HepG2 (cell line): ENCODE measurements at regions not wholly inside any gene's neighbourhood (a gene's known extent, or its start where the extent isn't known, plus 50 kb on each side); places are given as distances from the start of the nearest gene placed in this dataset.

Experiments used
- ATAC-seq: fragments of 200-7000 bp; cut with Tn5 transposase; 3 replicates; pipeline ENCODE4 v1.9.1; 2020; ENCODE audit warnings: mild to moderate bottlenecking, moderate library complexity
- BruUV-seq: library from RNA; stranded (reverse); fragments of 400-500 nt; replicated peaks from 2 replicates; lab custom pipeline; 2021; lab: Mats Ljungman, UMichigan
- CTCF ChIA-PET: fragments of 300-600 bp; formaldehyde crosslinking; extraction: SDS; loops from one replicate; lab custom pipeline; 2021; ENCODE audit warnings: low total read pairs, inconsistent platforms, low intra/inter-chr PET ratio; lab: Yijun Ruan, JAX
- POLR2A ChIA-PET: fragments of 350-600 bp; sonication (Branson Sonifier 250); formaldehyde crosslinking; loops from one replicate; lab custom pipeline; 2020; ENCODE audit warnings: antibody characterized with exemption, inconsistent platforms; lab: Yijun Ruan, JAX
- DNase-seq: peaks from one replicate; pipeline ENCODE4 v3.0.0-alpha.2; 2015; ENCODE audit warnings: low spot score
- FAIRE-seq: peaks from 3 replicates; lab custom pipeline; 2011; peaks lifted over from hg19 to GRCh38; lab: Jason Lieb, UNC
- H2AFZ ChIP-seq: one replicate; pipeline ENCODE4 v1.6.1; 2011; ENCODE audit warnings: low read length, inconsistent platforms
- H3K27ac ChIP-seq: fragments of 300-600 bp; 3 replicates; pipeline ENCODE4 v1.8.0; 2011; ENCODE audit warnings: mixed run types, mild to moderate bottlenecking, mixed read lengths, low read length, inconsistent platforms; ENCODE audit not compliant: insufficient read depth; ENCODE audit errors: extremely low read length
- H3K27me3 ChIP-seq, 2 experiments: fragments of 200-600 bp in 1 of 2; 2 replicates in 1 of 2; 3 replicates in 1 of 2; pipeline versions ENCODE4 v1.6.0 to v1.8.0; 2011; ENCODE audit warnings: low read length in 2 of 2, mild to moderate bottlenecking in 2 of 2, moderate library complexity in 2 of 2, inconsistent platforms in 1 of 2; ENCODE audit not compliant: insufficient read depth in 2 of 2, control insufficient read depth in 1 of 2
- H3K36me3 ChIP-seq, 2 experiments: fragments of 200-600 bp in 1 of 2; replicated peaks in 1 of 2; 2 replicates in 1 of 2; 3 replicates in 1 of 2; pipeline versions ENCODE4 v1.5.1 to v1.8.0; 2011; ENCODE audit warnings: low read length in 2 of 2, inconsistent platforms in 1 of 2; ENCODE audit not compliant: insufficient read depth in 2 of 2, control insufficient read depth in 1 of 2
- H3K4me1 ChIP-seq: 2 replicates; pipeline ENCODE4 v1.5.1; 2012; ENCODE audit warnings: low read length, inconsistent platforms; ENCODE audit not compliant: insufficient read depth
- H3K4me2 ChIP-seq: 2 replicates; pipeline ENCODE4 v1.6.0; 2011; ENCODE audit warnings: low read depth, low read length, inconsistent platforms
- H3K4me3 ChIP-seq, 3 experiments: fragments of 200-600 bp in 1 of 3; sonication (generic), shearing (Covaris generic) in 1 of 3; replicated peaks in 1 of 3; 2 replicates each; pipeline ENCODE4 v1.5.1; 2011 to 2016; ENCODE audit warnings: low read length in 3 of 3, inconsistent platforms in 2 of 3, low read depth in 2 of 3, mild to moderate bottlenecking in 2 of 3, control low read depth in 1 of 3, mixed read lengths in 1 of 3; ENCODE audit not compliant: insufficient read depth in 1 of 3
- H3K79me2 ChIP-seq: one replicate; pipeline ENCODE4 v1.6.1; 2011; ENCODE audit warnings: low read length, inconsistent platforms; ENCODE audit not compliant: insufficient read depth
- H3K9ac ChIP-seq: 2 replicates; pipeline ENCODE4 v1.6.0; 2011; ENCODE audit warnings: mild to moderate bottlenecking, low read depth, low read length, inconsistent platforms; ENCODE audit not compliant: insufficient read depth
- H3K9me3 ChIP-seq: 2 replicates; pipeline ENCODE4 v1.5.1; 2012; ENCODE audit warnings: mild to moderate bottlenecking, low read length
- H4K20me1 ChIP-seq: 2 replicates; pipeline ENCODE4 v1.6.0; 2011; ENCODE audit warnings: inconsistent platforms, mild to moderate bottlenecking, low read length, moderate library complexity; ENCODE audit not compliant: insufficient read depth
- CEBPG ChIP-seq: IDR thresholded peaks from 2 replicates; pipeline ENCODE4 v1.6.1; 2016
- HMG20B ChIP-seq: conservative IDR thresholded peaks from 2 replicates; pipeline ENCODE4 v1.6.1; 2016; ENCODE audit warnings: missing genetic modification reagents, missing compliant biosample characterization
- JUNB ChIP-seq: sonication (generic); formaldehyde crosslinking; IDR thresholded peaks from 2 replicates; pipeline ENCODE4 v1.8.0; 2022; ENCODE audit warnings: missing genetic modification reagents, mild to moderate bottlenecking, borderline replicate concordance
- NFRKB ChIP-seq: fragments of 450-650 bp; IDR thresholded peaks from 2 replicates; pipeline ENCODE4 v1.6.1; 2017
- NONO ChIP-seq, 2 experiments: fragments of 450-650 bp in 1 of 2; sonication (generic) in 1 of 2; formaldehyde crosslinking in 1 of 2; IDR thresholded peaks in 1 of 2; conservative IDR thresholded peaks in 1 of 2; 2 replicates each; pipeline versions ENCODE4 v1.6.1 to v1.8.0; 2017 to 2022; ENCODE audit warnings: mild to moderate bottlenecking in 1 of 2, missing genetic modification reagents in 1 of 2, moderate library complexity in 1 of 2
- RFXAP ChIP-seq: sonication (generic); formaldehyde crosslinking; IDR thresholded peaks from 2 replicates; pipeline ENCODE4 v1.4.0; 2020; ENCODE audit warnings: missing genetic modification reagents, borderline replicate concordance
- XRCC5 ChIP-seq: fragments of 200-400 bp; formaldehyde crosslinking; optimal IDR thresholded peaks from 2 replicates; pipeline ENCODE3; 2017; ENCODE audit warnings: mild to moderate bottlenecking, low read length
- ZFP82 ChIP-seq: sonication (generic); formaldehyde crosslinking; IDR thresholded peaks from 2 replicates; pipeline ENCODE4 v1.5.1; 2020; ENCODE audit warnings: mild to moderate bottlenecking, missing genetic modification reagents, borderline replicate concordance
- ZNF337 ChIP-seq: sonication (generic); formaldehyde crosslinking; IDR thresholded peaks from 2 replicates; pipeline ENCODE4 v1.5.1; 2020; ENCODE audit warnings: missing genetic modification reagents, low read depth, mild to moderate bottlenecking, borderline replicate concordance
- ZNF713 ChIP-seq: sonication (generic); formaldehyde crosslinking; IDR thresholded peaks from 2 replicates; pipeline ENCODE4 v1.4.0; 2020; ENCODE audit warnings: mild to moderate bottlenecking, missing genetic modification reagents
- WGBS: methylation state at CpG from one replicate; pipeline ENCODE4 v1.1.6; 2017; ENCODE audit warnings: low lambda C conversion rate; 5-methylcytosine and 5-hydroxymethylcytosine counted together
- in situ Hi-C: cut with HindIII; loops from 2 replicates; pipeline ENCODE4 v1.10.0; 2017; ENCODE audit warnings: low pct_unique_long_range_greater_than_20kb; ENCODE audit not compliant: extremely low pct_ligation_motif_present
- intact Hi-C: fragments of 100-400 bp; cut with micrococcal nuclease; formaldehyde crosslinking; loops from one replicate; pipeline ENCODE4 v1.10.0; 2022; ENCODE audit not compliant: unreplicated experiment
- TF ChIP-seq, protein P1 (sequence below): sonication (generic); formaldehyde crosslinking; conservative IDR thresholded peaks from 2 replicates; pipeline ENCODE4 v1.5.0; 2020; ENCODE audit warnings: missing genetic modification reagents
- TF ChIP-seq, protein P2 (sequence below): sonication (generic); formaldehyde crosslinking; IDR thresholded peaks from 2 replicates; pipeline ENCODE4 v1.4.0; 2020; ENCODE audit warnings: mild to moderate bottlenecking, missing genetic modification reagents
- TF ChIP-seq, protein P3 (sequence below): sonication (generic); formaldehyde crosslinking; IDR thresholded peaks from 2 replicates; pipeline ENCODE4 v1.8.1; 2022; ENCODE audit warnings: low read depth, mild to moderate bottlenecking, missing genetic modification reagents

DNA sequence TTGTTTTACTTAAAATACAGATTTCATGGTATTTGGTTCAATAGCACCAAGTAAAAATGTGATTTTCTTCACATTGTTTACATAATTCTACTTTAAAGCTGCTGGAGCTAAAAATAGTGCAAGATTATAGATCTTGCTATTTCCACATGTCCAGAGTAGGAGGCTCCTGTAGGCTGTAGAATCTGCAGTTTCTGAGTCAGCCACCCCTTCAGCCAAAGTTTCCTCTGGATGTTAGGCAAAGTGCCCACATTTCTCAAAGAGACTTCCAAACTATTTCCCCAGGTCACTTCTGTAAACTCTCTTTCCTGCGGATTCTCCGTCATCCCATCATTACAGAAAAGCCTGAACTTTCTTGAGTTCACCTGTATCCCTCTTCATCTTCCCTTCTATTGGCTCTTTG is 342.5 kb upstream of the FSTL5 start:
- no peak for DNase-seq
- no peak for FAIRE-seq
- Histone ChIP-seq H3K27ac (no peak overlapping the region), H3K79me2 (no peaks in the 10 kb centered on the region), H3K36me3 (no peaks in the 10 kb centered on the region), H3K27me3 (no peaks in the 10 kb centered on the region), H3K9me3 (no peaks in the 10 kb centered on the region), H3K4me2 (no peak overlapping the region), H4K20me1 (no peaks in the 10 kb centered on the region; the same call in 1 of the 2 replicates), H3K9ac (no peak overlapping the region), H3K4me3 (no peak overlapping the region), H3K4me1 (no peaks in the 10 kb centered on the region), H2AFZ (no peak overlapping the region)
- ChIA-PET POLR2A (no interaction called here), CTCF (no interaction called here)
- no TSS peak for BruUV-seq
- intact Hi-C loops, result no loop called here
- in situ Hi-C loops, result no loop called here
- 50% methylated on average over 2 of the region's 2 CpGs for WGBS
- no peak for ATAC-seq
- TF ChIP-seq CEBPG (CRISPR knock-in tag) (no peak), RFXAP (CRISPR knock-in tag) (no peak), HMG20B (CRISPR knock-in tag) (no peak), ZNF337 (no peak), NONO (IDR thresholded peaks at IDR 0.05) (no peak), NONO (CRISPR knock-in tag; conservative IDR thresholded peaks at IDR 0.05) (no peak), ZFP82 (CRISPR knock-in tag) (no peak), XRCC5 (no peak)
- TF ChIP-seq, protein P1, sequence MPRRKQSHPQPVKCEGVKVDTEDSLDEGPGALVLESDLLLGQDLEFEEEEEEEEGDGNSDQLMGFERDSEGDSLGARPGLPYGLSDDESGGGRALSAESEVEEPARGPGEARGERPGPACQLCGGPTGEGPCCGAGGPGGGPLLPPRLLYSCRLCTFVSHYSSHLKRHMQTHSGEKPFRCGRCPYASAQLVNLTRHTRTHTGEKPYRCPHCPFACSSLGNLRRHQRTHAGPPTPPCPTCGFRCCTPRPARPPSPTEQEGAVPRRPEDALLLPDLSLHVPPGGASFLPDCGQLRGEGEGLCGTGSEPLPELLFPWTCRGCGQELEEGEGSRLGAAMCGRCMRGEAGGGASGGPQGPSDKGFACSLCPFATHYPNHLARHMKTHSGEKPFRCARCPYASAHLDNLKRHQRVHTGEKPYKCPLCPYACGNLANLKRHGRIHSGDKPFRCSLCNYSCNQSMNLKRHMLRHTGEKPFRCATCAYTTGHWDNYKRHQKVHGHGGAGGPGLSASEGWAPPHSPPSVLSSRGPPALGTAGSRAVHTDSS, result no peak

DNA sequence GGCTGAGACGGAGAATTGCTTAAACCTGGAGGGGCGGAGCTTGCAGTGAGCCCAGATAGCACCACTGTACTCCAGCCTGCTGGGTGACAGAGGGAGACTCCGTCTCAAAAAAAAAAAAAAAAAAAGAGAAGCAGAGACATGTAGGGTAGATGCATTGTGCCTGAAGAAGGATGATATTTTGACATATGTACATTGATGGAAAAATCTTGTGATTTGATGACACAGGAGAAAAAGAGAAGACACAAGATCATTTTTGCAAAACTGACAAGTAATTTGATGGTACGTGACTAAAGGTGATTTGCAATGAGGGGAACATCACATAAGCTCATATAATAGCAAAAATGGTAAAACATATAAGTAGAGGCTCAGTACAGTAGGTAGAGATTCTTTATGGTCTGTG is 340.1 kb upstream of the FSTL5 start:
- ChIA-PET POLR2A (no interaction called here), CTCF (no interaction called here)
- Histone ChIP-seq H2AFZ (no peak overlapping the region), H3K4me3 (no peak overlapping the region), H4K20me1 (no peaks in the 10 kb centered on the region; the same call in 1 of the 2 replicates), H3K4me1 (no peaks in the 10 kb centered on the region), H3K9me3 (no peaks in the 10 kb centered on the region), H3K9ac (no peak overlapping the region), H3K79me2 (no peaks in the 10 kb centered on the region), H3K27me3 (no peaks in the 10 kb centered on the region), H3K4me2 (no peak overlapping the region), H3K36me3 (no peaks in the 10 kb centered on the region), H3K27ac (no peak overlapping the region)
- WGBS, result 11% methylated on average over 4 of the region's 4 CpGs
- FAIRE-seq, result no peak
- DNase-seq, result no peak
- intact Hi-C loops, result no loop called here
- in situ Hi-C loops, result loop anchor here (5.0 kb wide), 1 partner anchor 533 kb away; no protein-coding TSS in a partner anchor
- no TSS peak for BruUV-seq
- no peak for ATAC-seq
- TF ChIP-seq, protein P2, sequence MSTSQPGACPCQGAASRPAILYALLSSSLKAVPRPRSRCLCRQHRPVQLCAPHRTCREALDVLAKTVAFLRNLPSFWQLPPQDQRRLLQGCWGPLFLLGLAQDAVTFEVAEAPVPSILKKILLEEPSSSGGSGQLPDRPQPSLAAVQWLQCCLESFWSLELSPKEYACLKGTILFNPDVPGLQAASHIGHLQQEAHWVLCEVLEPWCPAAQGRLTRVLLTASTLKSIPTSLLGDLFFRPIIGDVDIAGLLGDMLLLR, result no peak
- TF ChIP-seq, protein P3, sequence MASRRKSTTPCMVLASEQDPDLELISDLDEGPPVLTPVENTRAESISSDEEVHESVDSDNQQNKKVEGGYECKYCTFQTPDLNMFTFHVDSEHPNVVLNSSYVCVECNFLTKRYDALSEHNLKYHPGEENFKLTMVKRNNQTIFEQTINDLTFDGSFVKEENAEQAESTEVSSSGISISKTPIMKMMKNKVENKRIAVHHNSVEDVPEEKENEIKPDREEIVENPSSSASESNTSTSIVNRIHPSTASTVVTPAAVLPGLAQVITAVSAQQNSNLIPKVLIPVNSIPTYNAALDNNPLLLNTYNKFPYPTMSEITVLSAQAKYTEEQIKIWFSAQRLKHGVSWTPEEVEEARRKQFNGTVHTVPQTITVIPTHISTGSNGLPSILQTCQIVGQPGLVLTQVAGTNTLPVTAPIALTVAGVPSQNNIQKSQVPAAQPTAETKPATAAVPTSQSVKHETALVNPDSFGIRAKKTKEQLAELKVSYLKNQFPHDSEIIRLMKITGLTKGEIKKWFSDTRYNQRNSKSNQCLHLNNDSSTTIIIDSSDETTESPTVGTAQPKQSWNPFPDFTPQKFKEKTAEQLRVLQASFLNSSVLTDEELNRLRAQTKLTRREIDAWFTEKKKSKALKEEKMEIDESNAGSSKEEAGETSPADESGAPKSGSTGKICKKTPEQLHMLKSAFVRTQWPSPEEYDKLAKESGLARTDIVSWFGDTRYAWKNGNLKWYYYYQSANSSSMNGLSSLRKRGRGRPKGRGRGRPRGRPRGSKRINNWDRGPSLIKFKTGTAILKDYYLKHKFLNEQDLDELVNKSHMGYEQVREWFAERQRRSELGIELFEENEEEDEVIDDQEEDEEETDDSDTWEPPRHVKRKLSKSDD (CRISPR knock-in tag), result no peak
- TF ChIP-seq NFRKB (no peak), ZNF713 (no peak), JUNB (CRISPR knock-in tag) (no peak)
